NCI-H748 (cell line): ENCODE measurements at regions not wholly inside any gene's neighbourhood (a gene's known extent, or its start where the extent isn't known, plus 50 kb on each side); places are given as distances from the start of the nearest gene placed in this dataset.
A peak's percentile ranks its signal among the peaks of the same experiment; 100 is the strongest.
"Not testable (repeated sequence)": the region's sequence is repeated elsewhere in the genome, so short reads cannot be mapped to it uniquely, and the experiment has no call there.

Experiments used
- DNase-seq: peaks from one replicate; lab custom pipeline; 2025; ENCODE audit not compliant: unreplicated experiment; lab: John Stamatoyannopoulos, UW

GRCh38 chr12:113575386-113575785, 103.7 kb upstream of the LHX5 start:
- DNase-seq, result no peak

GRCh38 chr12:113573148-113573547, 101.5 kb upstream of the LHX5 start:
- no peak for DNase-seq

- no peak for DNase-seq
Measured at GRCh38 chr12:113571713-113572112, 100.0 kb upstream of the LHX5 start.

GRCh38 chr12:113569806-113570205, 98.1 kb upstream of the LHX5 start:
- DNase-seq, result no peak

- no peak for DNase-seq
Measured at GRCh38 chr12:113568021-113568420, 96.3 kb upstream of the LHX5 start.

GRCh38 chr12:113565368-113565767, 93.7 kb upstream of the LHX5 start:
- no peak for DNase-seq

- no peak for DNase-seq
Measured at GRCh38 chr12:113561068-113561780, 89.6 kb upstream of the LHX5 start.

- DNase-seq, result no peak
Measured at GRCh38 chr12:113559466-113559865, 87.8 kb upstream of the LHX5 start.

GRCh38 chr12:113555226-113555625, 83.6 kb upstream of the LHX5 start:
- no peak for DNase-seq

GRCh38 chr12:113552760-113553159, 81.1 kb upstream of the LHX5 start:
- no peak for DNase-seq

GRCh38 chr12:113551563-113551962, 79.9 kb upstream of the LHX5 start:
- no peak for DNase-seq

- DNase-seq, result no peak
Measured at GRCh38 chr12:113548467-113548866, 76.8 kb upstream of the LHX5 start.

GRCh38 chr12:113546916-113547863, 75.5 kb upstream of the LHX5 start:
- no peak for DNase-seq

- DNase-seq, result no peak
Measured at GRCh38 chr12:113537751-113538087, 66.0 kb upstream of the LHX5 start.

GRCh38 chr12:113537046-113537750, 65.5 kb upstream of the LHX5 start:
- peak; percentile 19 for DNase-seq

- no peak for DNase-seq
Measured at GRCh38 chr12:113535100-113535499, 63.4 kb upstream of the LHX5 start.

- DNase-seq, result no peak
Measured at GRCh38 chr12:113534555-113534954, 62.9 kb upstream of the LHX5 start.

- no peak for DNase-seq
Measured at GRCh38 chr12:113533842-113534375, 62.2 kb upstream of the LHX5 start.

- no peak for DNase-seq
Measured at GRCh38 chr12:113532292-113532691, 60.6 kb upstream of the LHX5 start.

GRCh38 chr12:113531073-113531472, 59.4 kb upstream of the LHX5 start:
- not testable (repeated sequence) for DNase-seq

- DNase-seq, result peak; percentile 12
Measured at GRCh38 chr12:113528606-113529293, 57.1 kb upstream of the LHX5 start.
